Progenitor cell of endocrine pancreas (in vitro differentiated cells): ENCODE measurements at regions not wholly inside any gene's neighbourhood (a gene's known extent, or its start where the extent isn't known, plus 50 kb on each side); places are given as distances from the start of the nearest gene placed in this dataset.

Experiments
- DNase-seq: peaks from one replicate; pipeline ENCODE4 v3.0.0; 2021; ENCODE audit warnings: low spot score; ENCODE audit not compliant: unreplicated experiment
- H3K27ac Mint-ChIP-seq: 2 replicates; pipeline ENCODE4 v1.8.0; 2021; ENCODE audit warnings: mild to moderate bottlenecking, moderate library complexity, mixed read lengths
- H3K27me3 Mint-ChIP-seq: 2 replicates; pipeline ENCODE4 v1.8.0; 2021; ENCODE audit warnings: mixed read lengths
- H3K36me3 Mint-ChIP-seq: 2 replicates; pipeline ENCODE4 v1.8.0; 2022; ENCODE audit warnings: mixed read lengths; ENCODE audit not compliant: insufficient read depth
- H3K4me1 Mint-ChIP-seq: 2 replicates; pipeline ENCODE4 v1.8.0; 2021; ENCODE audit warnings: low read depth, mixed read lengths
- H3K4me3 Mint-ChIP-seq: 2 replicates; pipeline ENCODE4 v1.8.0; 2021; ENCODE audit warnings: low read depth, mild to moderate bottlenecking, moderate library complexity, mixed read lengths
- H3K9me3 Mint-ChIP-seq: 2 replicates; pipeline ENCODE4 v1.8.0; 2021; ENCODE audit warnings: low read depth, mixed read lengths
- TF ChIP-seq, protein P1 (sequence below): fragments of 200-600 bp; sonication (generic); IDR thresholded peaks from one replicate; pipeline ENCODE4 v1.5.0; 2021; ENCODE audit warnings: antibody characterized with exemption, mild to moderate bottlenecking; ENCODE audit not compliant: unreplicated experiment

DNA sequence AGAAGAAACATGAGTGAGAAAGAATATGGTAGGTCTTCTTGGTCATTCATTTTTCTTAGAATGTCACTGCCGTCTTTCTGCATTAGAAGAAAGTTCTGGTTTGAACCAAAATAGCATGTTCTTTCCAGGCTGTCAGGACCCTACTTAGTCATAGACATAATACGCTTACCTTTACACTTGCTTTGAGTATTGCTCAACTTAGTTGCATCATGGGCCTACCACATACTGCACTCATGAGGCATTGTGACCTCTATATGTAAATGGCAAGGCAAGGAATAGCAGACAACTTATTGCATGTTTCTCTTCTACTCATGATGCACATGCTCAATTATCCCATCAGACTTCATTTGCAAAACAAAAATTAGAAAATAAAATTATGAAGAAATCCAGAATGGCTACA, 415.0 kb downstream of the HLX start:
- TF ChIP-seq, protein P1, sequence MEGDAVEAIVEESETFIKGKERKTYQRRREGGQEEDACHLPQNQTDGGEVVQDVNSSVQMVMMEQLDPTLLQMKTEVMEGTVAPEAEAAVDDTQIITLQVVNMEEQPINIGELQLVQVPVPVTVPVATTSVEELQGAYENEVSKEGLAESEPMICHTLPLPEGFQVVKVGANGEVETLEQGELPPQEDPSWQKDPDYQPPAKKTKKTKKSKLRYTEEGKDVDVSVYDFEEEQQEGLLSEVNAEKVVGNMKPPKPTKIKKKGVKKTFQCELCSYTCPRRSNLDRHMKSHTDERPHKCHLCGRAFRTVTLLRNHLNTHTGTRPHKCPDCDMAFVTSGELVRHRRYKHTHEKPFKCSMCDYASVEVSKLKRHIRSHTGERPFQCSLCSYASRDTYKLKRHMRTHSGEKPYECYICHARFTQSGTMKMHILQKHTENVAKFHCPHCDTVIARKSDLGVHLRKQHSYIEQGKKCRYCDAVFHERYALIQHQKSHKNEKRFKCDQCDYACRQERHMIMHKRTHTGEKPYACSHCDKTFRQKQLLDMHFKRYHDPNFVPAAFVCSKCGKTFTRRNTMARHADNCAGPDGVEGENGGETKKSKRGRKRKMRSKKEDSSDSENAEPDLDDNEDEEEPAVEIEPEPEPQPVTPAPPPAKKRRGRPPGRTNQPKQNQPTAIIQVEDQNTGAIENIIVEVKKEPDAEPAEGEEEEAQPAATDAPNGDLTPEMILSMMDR = no peak
- Mint-ChIP-seq H3K4me1 (no peaks in the 10 kb centered on the region), H3K27me3 (no peaks in the 10 kb centered on the region), H3K4me3 (no peak overlapping the region), H3K27ac (no peak overlapping the region), H3K9me3 (no peaks in the 10 kb centered on the region), H3K36me3 (no peaks in the 10 kb centered on the region)
- DNase-seq = no peak

DNA sequence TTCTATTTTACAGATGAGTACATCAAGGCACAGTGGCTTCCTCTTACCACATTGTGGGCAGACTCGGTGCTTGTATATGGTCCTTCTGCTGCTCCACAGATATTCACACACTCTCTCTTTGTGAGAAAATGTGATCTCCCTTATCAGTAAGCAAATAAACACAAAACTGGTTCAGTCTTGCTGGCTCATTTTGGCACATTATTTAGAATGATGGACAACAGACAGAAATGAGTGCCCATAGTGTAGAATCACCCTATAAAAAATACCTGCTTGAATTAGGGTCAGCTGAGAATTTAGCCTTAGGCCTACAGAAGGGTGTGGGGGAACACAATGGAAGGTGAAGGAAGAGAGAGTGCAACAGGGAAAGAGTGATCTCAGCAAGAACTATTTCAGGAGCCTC, 423.1 kb downstream of the HLX start:
- H3K27me3 Mint-ChIP-seq = no peaks in the 10 kb centered on the region
- H3K4me1 Mint-ChIP-seq = peaks cover 12% of the 10 kb centered on the region
- TF ChIP-seq, protein P1 = no peak
- H3K9me3 Mint-ChIP-seq = no peaks in the 10 kb centered on the region
- no peaks in the 10 kb centered on the region for H3K36me3 Mint-ChIP-seq
- no peak for DNase-seq
- no peak overlapping the region for H3K4me3 Mint-ChIP-seq
- H3K27ac Mint-ChIP-seq = no peak overlapping the region

DNA sequence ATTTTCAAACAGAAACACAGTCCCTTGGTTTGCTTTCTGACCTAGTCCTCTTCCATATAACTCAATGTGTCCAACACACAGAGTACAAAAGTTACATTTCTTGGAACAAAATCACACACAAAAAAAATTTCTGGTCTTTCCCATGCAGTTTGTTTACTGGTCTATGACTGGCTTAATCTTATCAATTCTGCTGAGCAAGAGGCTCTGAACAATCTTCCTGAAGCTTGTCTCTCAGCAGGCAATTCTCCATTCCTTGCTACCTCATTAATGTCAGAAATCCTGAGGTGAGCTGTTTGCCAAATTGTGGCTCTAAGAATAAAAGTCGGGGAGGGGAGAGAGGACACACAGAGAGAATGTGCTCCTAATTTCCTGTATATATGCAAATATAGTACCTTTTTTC, 423.6 kb downstream of the HLX start:
- no peak overlapping the region for H3K4me3 Mint-ChIP-seq
- no peak overlapping the region for H3K27ac Mint-ChIP-seq
- no peaks in the 10 kb centered on the region for H3K27me3 Mint-ChIP-seq
- H3K36me3 Mint-ChIP-seq = no peaks in the 10 kb centered on the region
- peaks cover 12% of the 10 kb centered on the region for H3K4me1 Mint-ChIP-seq
- no peaks in the 10 kb centered on the region for H3K9me3 Mint-ChIP-seq
- TF ChIP-seq, protein P1 = no peak
- DNase-seq = no peak

DNA sequence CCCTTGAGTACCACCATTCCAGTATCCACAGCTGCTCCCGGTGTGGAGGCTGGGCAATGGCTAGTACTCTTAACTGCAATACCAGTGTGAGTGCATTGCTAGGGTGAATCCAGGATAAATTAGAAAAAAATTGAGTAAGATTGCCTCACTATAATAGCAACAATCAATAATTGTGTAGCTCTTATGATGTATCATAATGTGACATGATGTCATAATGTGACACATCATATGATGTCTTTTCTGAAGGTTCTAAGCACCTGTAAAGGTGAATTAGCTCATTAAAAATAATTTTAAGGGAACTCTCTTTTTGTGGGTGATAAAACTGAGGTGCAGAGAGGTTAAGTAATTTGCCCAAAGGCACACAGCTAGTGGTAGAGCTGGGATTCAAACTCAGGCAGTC, 424.4 kb downstream of the HLX start:
- TF ChIP-seq, protein P1 = no peak
- Mint-ChIP-seq H3K4me1 (peaks cover 12% of the 10 kb centered on the region), H3K36me3 (no peaks in the 10 kb centered on the region), H3K27ac (no peak overlapping the region), H3K9me3 (no peaks in the 10 kb centered on the region), H3K27me3 (no peaks in the 10 kb centered on the region), H3K4me3 (no peak overlapping the region)
- no peak for DNase-seq

DNA sequence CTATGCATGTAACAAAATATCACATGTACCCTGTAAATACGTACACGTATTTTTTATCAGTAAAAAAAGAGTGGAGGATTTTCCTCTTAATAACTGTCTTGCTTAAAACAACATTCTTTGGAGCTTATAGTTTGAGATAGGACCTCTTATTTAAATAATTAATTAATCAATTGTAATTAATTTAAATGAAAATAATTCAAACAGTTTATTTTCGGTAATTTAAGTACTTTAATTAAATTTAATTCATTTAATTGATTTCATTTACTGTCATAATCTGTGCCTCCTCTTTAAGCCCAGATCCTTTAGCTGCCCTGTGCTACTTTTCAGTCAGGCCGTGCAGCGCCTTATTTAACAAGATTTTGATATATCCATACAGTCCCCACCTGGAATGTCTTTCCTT, 427.0 kb downstream of the HLX start:
- Mint-ChIP-seq H3K27ac (no peak overlapping the region), H3K9me3 (no peaks in the 10 kb centered on the region), H3K4me1 (peaks cover 14% of the 10 kb centered on the region), H3K27me3 (peaks cover 3% of the 10 kb centered on the region), H3K36me3 (no peaks in the 10 kb centered on the region), H3K4me3 (no peak overlapping the region)
- DNase-seq = no peak
- TF ChIP-seq, protein P1 = no peak
